PFSK-1 (cell line): ENCODE measurements at regions not wholly inside any gene's neighbourhood (a gene's known extent, or its start where the extent isn't known, plus 50 kb on each side); places are given as distances from the start of the nearest gene placed in this dataset.

Experiments used
- FOXP2 ChIP-seq: optimal IDR thresholded peaks from 2 replicates; pipeline ENCODE3; 2011; ENCODE audit warnings: borderline replicate concordance, control low read depth, inconsistent platforms; ENCODE audit not compliant: insufficient read depth; ENCODE audit errors: extremely low read length, extremely low read depth
- POLR2AphosphoS5 ChIP-seq: IDR thresholded peaks from 2 replicates; pipeline ENCODE4 v1.6.1; 2012; ENCODE audit warnings: low read depth, mild to moderate bottlenecking, control low read depth, low read length, moderate library complexity
- REST ChIP-seq, 2 experiments: IDR thresholded peaks; 2 replicates each; pipeline versions ENCODE4 v1.6.1 to v1.8.0; 2011 to 2012; ENCODE audit warnings: low read depth in 2 of 2, low read length in 2 of 2, control low read depth in 1 of 2, inconsistent platforms in 1 of 2, mild to moderate bottlenecking in 1 of 2, moderate library complexity in 1 of 2; ENCODE audit not compliant: insufficient read depth in 1 of 2
- SIN3A ChIP-seq: IDR thresholded peaks from 2 replicates; pipeline ENCODE4 v1.6.1; 2012; ENCODE audit warnings: mild to moderate bottlenecking, low read length, moderate library complexity, borderline replicate concordance; ENCODE audit not compliant: insufficient read depth
- TAF1 ChIP-seq: IDR thresholded peaks from 2 replicates; pipeline ENCODE4 v1.6.1; 2012; ENCODE audit warnings: low read length, control low read depth, borderline replicate concordance; ENCODE audit not compliant: insufficient read depth

GRCh38 chr3:99041747-99042146 lies 140.3 kb upstream of the DCBLD2 start:
- TF ChIP-seq POLR2AphosphoS5 (no peak), REST (IDR thresholded peaks at IDR 0.05; ENCODE audit: insufficient read depth in 1 of 2, low read depth in 2 of 2, low read length in 2 of 2) (no peak), TAF1 (no peak), SIN3A (no peak), FOXP2 (no peak)
